GM19395 (cell line): ENCODE measurements at regions not wholly inside any gene's neighbourhood (a gene's known extent, or its start where the extent isn't known, plus 50 kb on each side); places are given as distances from the start of the nearest gene placed in this dataset.

Experiments
- ATAC-seq: cut with Tn5 transposase; IDR thresholded peaks from one replicate; pipeline ENCODE4 v1.9.1; 2021; ENCODE audit warnings: mild to moderate bottlenecking, moderate library complexity; ENCODE audit not compliant: unreplicated experiment

GRCh38 chr2:9681427-9681817 is 50.6 kb upstream of the YWHAQ start:
- no peak for ATAC-seq

DNA sequence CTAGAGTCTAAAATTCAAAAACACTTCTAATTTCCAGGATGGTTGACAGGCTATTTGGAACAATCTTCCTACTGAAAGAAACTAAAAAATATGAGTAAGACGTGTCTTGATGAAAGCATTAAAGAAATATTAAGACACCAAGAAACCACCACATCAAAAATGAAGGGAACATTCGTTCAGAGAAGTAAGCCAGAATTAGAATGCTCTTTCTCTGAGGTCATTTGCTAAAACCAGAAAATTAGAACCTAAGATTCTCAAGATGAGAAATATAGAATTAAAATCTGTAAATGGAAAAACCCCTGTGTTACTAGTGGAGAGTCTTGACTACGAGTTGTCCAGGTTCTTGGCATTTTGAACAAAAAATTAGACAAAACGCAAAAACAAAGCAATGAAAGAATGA is 54.8 kb upstream of the YWHAQ start:
- no peak for ATAC-seq

DNA sequence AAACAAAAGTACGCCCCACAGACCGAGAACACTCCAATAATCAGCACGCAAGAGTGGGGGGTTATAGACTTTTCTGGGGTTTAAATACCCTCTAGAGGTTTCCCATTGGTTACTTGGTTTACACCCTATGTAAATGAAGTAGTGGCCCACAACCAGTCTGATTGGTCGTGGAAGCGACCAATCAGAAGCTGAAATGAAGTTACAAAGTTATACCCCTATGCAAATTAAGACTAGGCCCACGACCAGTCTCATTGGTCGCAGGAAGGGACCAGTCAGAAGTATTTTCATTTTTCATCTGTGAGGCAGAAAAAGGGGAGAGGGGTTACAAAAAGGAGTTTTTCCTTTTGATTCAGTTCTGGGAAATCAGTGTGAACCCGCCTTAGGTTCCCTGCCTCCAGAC is 55.3 kb upstream of the YWHAQ start:
- ATAC-seq: no peak

DNA sequence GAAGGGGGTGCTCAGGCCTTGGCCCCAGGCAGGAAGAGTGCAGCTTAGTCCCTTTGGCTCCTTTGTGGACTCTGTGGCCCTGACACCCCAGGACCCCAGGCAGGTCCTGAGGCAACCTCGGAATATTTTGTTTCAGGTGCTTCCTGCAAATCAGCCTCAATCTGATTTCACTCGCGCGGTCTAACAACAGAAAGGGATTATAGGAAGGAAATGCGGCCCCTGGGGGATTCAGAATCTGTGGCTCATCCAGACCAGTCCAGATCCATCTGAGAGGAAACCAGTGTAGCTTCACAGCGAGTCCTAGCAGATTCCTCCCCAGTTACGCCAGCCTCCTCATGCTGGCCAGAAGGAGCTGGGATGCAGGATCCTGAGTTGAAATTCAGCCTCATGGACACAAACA is 59.5 kb upstream of the YWHAQ start:
- ATAC-seq: no peak

DNA sequence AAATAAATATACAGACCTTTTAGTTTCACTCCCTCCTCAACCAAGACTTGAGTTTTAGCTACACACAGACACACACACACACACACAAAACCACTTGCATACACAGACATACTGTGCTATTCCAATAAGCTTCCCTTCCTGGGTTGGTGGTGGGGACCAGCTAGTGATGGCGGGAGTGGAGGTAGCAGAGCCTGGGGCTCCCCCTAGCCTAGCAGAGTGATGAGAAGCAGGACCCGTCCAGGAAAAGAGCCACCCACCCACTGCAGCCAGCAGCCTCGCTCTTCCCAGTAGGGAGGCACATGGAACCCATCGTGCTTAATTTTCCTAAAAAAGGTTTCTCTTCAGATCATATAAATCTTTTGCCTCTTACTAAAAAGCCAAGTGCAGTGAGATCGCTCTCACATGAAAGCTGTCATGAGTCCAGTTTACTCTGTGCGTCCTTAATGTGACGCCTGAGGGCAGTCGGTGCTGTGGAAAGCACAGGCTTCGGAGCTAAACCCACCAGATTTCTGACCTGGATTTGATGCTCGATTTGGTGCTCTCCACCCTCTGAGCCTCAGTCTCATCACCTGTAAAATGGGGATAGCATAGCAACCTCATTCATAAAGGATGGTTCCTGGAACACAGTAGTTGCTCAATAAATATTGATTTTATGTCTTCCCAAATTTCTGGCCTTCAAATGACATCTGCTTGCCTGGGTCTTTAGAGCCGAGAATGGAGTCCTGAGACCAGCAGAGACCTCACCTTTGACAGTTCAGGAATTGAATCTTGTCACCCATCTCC is 60.1 kb upstream of the YWHAQ start:
- ATAC-seq: no peak

DNA sequence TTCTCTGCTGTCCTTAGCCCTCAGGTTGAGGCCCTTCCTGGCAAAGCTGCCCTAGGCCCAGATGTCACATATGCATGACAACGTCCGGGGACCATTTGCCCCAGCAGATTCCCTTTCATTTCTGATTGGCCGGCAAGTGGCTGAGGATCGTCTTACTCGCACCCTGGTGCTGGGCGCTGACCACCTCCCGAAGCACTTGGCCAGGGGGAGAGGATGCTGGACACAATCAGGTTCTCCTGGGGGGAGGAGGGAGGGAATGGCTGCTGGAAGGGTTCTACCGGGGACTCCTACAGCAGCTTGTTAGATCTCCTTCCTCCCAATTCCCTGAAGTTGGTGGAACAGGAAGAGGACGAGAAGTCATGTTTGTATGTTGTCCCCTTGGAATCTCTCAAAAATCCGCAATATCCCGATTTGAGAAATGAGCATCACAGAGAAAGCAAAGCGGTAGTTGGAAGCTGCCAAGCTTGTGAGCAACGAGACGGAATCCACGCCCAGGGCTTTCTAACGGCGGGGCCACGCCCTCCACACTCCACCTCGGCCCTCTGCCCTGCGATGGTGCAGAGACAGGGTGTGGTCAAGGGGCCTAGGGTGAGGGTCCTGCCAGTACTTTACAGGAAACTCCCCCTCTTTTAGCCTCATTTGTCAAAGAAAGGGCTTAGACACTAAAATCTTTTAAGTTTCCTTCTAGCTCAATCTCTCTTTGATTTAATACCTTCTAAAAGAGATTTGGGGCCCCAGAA is 61.8 kb upstream of the YWHAQ start:
- ATAC-seq: no peak

- ATAC-seq: no peak
These were observed 62.3 kb upstream of the YWHAQ start for GRCh38 chr2:9693196-9693491.

GRCh38 chr2:9693646-9694045 is 62.8 kb upstream of the YWHAQ start:
- no peak for ATAC-seq

- ATAC-seq: no peak
These were observed 64.0 kb upstream of the YWHAQ start for GRCh38 chr2:9694661-9695234.

- ATAC-seq: no peak
These were observed 65.1 kb upstream of the YWHAQ start for GRCh38 chr2:9695941-9696340.

- ATAC-seq: no peak
These were observed 65.9 kb upstream of the YWHAQ start for GRCh38 chr2:9696731-9697130.

- ATAC-seq: no peak
These were observed 67.1 kb upstream of the YWHAQ start for GRCh38 chr2:9697909-9698308.

DNA sequence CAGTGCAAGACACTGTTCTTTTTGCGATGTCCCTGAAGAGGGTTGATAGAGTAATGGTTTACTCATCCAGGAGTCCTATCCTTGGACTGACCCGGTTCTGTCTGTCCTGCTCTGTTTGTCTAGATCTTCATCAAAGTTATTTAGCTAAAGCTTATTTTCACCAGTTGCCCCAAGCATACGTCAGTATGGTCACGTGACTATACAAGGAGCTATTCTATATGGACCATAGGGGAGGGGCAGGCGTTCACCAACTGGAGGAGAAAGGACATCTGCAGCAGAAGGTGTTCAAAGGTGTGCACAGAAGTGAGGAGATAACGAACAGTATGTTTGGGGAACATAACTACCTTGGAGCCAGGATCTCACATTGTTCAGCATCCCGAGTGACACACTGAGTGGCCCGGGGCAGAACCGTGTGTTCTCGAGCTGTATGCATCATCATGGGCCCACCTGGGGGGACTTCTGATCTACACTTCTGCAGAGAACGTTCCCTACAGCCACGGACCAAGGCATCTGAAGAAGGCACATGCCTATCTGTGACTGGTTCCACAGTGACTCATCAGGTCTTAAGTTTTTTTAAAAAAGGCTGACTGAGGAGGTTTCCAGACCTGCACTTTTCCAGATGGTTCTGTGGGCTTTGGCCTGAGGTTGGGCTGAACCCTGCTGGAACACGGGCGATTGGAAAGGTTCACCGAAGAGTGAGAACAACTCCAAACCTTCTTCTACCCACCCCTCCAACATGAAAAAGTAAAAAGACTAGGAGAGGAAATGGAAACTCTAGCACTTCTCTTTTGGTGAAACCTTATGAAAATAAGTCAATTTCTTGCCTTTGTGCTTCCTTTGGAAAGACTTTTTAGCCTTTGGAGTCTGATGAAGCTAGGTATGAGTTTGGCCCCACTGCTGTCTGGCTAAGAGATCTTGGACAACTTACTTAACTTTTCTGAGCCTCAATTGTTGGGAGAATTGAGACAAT is 68.6 kb upstream of the YWHAQ start:
- no peak for ATAC-seq

- no peak for ATAC-seq
These were observed 69.3 kb upstream of the YWHAQ start for GRCh38 chr2:9700109-9700495.

- no peak for ATAC-seq
These were observed 71.8 kb upstream of the YWHAQ start for GRCh38 chr2:9702604-9703084.

- ATAC-seq: no peak
These were observed 72.4 kb upstream of the YWHAQ start for GRCh38 chr2:9703085-9703678.

- no peak for ATAC-seq
These were observed 73.0 kb upstream of the YWHAQ start for GRCh38 chr2:9703701-9704221.

DNA sequence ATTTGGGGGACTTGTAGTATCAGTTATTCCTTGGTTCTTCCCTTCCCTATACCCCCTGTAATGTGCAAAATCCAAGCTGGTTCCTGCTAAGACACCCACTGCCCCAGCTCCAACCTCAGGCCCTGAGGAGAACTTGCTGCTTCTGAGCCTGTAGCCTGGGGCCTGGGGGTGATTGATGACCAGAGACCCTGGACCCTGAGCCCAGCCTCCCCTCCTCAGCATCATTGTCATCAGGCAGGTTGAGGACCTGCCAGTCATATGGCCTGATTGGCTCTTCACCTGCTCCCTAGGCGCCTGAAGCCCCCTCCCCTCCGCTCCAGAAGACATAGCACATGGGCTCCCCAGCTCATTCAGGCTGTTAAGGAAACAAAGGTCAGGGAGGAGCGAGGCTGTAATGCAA is 73.8 kb upstream of the YWHAQ start:
- no peak for ATAC-seq

DNA sequence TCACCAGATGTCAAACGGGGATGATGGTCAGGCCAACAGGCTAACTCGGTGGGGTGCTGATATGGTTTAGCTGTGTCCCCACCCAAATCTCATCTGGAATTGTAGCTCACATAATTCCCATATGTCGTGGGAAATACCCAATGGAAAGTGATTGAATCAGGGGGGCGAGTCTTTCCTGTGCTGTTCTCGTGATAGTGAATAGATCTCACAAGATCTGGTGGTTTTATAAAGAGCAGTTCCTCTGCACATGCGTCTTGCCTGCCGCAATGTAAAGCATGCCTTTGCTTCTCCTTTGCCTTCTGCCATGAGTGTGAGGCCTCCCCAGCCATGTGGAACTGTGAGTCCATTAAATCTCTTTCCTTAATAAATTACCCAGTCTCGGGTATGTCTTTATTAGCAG is 74.4 kb upstream of the YWHAQ start:
- ATAC-seq: no peak

DNA sequence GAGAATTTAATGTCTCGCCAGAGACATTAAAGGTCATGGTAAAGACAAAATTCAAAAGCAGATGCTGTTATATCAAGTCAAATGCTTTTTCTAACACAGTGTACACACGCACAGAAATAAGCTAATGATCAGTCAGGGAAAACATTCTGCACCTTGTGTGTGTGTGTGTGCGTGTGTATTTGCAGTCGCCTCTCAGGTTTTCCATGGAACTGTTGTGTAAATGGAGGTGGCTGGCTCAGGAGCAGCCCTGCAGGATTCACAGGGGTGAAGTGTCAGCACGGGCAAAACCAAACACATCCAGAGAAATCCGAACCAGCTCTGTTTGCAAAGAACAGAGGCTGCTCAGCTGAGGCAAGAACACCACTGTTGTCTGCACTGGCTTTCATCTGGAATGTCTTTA is 76.2 kb upstream of the YWHAQ start:
- ATAC-seq: no peak
